ENCODE measurements at regions not wholly inside any gene's neighbourhood (a gene's known extent, or its start where the extent isn't known, plus 50 kb on each side); places are given as distances from the start of the nearest gene placed in this dataset.

- no peak for TF ChIP-seq RAD21 (IDR thresholded peaks at IDR 0.05; ENCODE audit: low read length)
- TF ChIP-seq CTCF (IDR thresholded peaks at IDR 0.05): no peak
- no peak for TF ChIP-seq YY1 (IDR thresholded peaks at IDR 0.05; ENCODE audit: low read depth)
- no peak for TF ChIP-seq TAF1 (IDR thresholded peaks at IDR 0.05; ENCODE audit: borderline replicate concordance, low read depth, low read length)
- no peak for TF ChIP-seq SIN3A (IDR thresholded peaks at IDR 0.05; ENCODE audit: borderline replicate concordance, low read depth, low read length)
- TF ChIP-seq RFX5 (IDR thresholded peaks at IDR 0.05; ENCODE audit: low read length): no peak
- no peak for TF ChIP-seq USF2 (IDR thresholded peaks at IDR 0.05; ENCODE audit: borderline replicate concordance, low read depth, low read length)
- no peak for TF ChIP-seq NRF1 (IDR thresholded peaks at IDR 0.05; ENCODE audit: low read depth, low read length)
Measured at GRCh38 chr6:43947860-43948259, 177.8 kb downstream of the VEGFA start.

Data from SK-N-SH (cell line).